GM18507 (cell line): ENCODE measurements at regions not wholly inside any gene's neighbourhood (a gene's known extent, or its start where the extent isn't known, plus 50 kb on each side); places are given as distances from the start of the nearest gene placed in this dataset.

Source experiments
- DNase-seq: peaks from one replicate; pipeline ENCODE4 v3.0.0; 2011; ENCODE audit warnings: low read depth; ENCODE audit not compliant: insufficient read length; ENCODE audit errors: extremely low spot score
- FAIRE-seq: peaks from 2 replicates; lab custom pipeline; 2011; peaks lifted over from hg19 to GRCh38; lab: Jason Lieb, UNC

- DNase-seq, result no peak
- no peak for FAIRE-seq
Measured at GRCh38 chr7:52140851-52141250, 824.2 kb upstream of the COBL start.

GRCh38 chr7:52135403-52135802 is 818.8 kb upstream of the COBL start:
- DNase-seq (no peak), FAIRE-seq (no peak)

- DNase-seq, result no peak
- no peak for FAIRE-seq
Measured at GRCh38 chr7:52129278-52129677, 812.7 kb upstream of the COBL start.

- FAIRE-seq, result no peak
- DNase-seq, result no peak
Measured at GRCh38 chr7:52120912-52121311, 804.3 kb upstream of the COBL start.

- DNase-seq (no peak), FAIRE-seq (no peak)
Measured at GRCh38 chr7:52119537-52119936, 802.9 kb upstream of the COBL start.

- FAIRE-seq, result no peak
- no peak for DNase-seq
Measured at GRCh38 chr7:52114509-52114908, 797.9 kb upstream of the COBL start.

GRCh38 chr7:52114056-52114455 is 797.4 kb upstream of the COBL start:
- no peak for DNase-seq
- FAIRE-seq, result no peak

- FAIRE-seq, result no peak
- DNase-seq, result no peak
Measured at GRCh38 chr7:52107355-52107754, 790.7 kb upstream of the COBL start.

- DNase-seq, result no peak
- no peak for FAIRE-seq
Measured at GRCh38 chr7:52095861-52096260, 779.3 kb upstream of the COBL start.

GRCh38 chr7:52091996-52092395 is 775.4 kb upstream of the COBL start:
- DNase-seq, result no peak

GRCh38 chr7:52091101-52091500 is 774.5 kb upstream of the COBL start:
- no peak for FAIRE-seq

More at GRCh38 chr7:52091996-52092395, 775.4 kb upstream of the COBL start:
- no peak for FAIRE-seq

GRCh38 chr7:52088008-52088901 is 771.6 kb upstream of the COBL start:
- no peak for DNase-seq
- no peak for FAIRE-seq

More at GRCh38 chr7:52091101-52091500, 774.5 kb upstream of the COBL start:
- no peak for DNase-seq

GRCh38 chr7:52085610-52086009 is 769.0 kb upstream of the COBL start:
- DNase-seq, result no peak
- FAIRE-seq, result no peak

- no peak for FAIRE-seq
Measured at GRCh38 chr7:52080493-52080892, 763.9 kb upstream of the COBL start.

GRCh38 chr7:52079726-52080125 is 763.1 kb upstream of the COBL start:
- no peak for DNase-seq
- no peak for FAIRE-seq

More at GRCh38 chr7:52080493-52080892, 763.9 kb upstream of the COBL start:
- no peak for DNase-seq

- DNase-seq (no peak), FAIRE-seq (no peak)
Measured at GRCh38 chr7:52077571-52077970, 761.0 kb upstream of the COBL start.

GRCh38 chr7:52074912-52075311 is 758.3 kb upstream of the COBL start:
- no peak for FAIRE-seq
- no peak for DNase-seq

GRCh38 chr7:52074071-52074470 is 757.5 kb upstream of the COBL start:
- DNase-seq (no peak), FAIRE-seq (no peak)

GRCh38 chr7:52071744-52072143 is 755.1 kb upstream of the COBL start:
- no peak for FAIRE-seq
- no peak for DNase-seq

- DNase-seq (no peak), FAIRE-seq (no peak)
Measured at GRCh38 chr7:52064493-52064892, 747.9 kb upstream of the COBL start.

GRCh38 chr7:52061666-52062065 is 745.1 kb upstream of the COBL start:
- DNase-seq, result no peak
- FAIRE-seq, result no peak
